ENCODE measurements at regions not wholly inside any gene's neighbourhood (a gene's known extent, or its start where the extent isn't known, plus 50 kb on each side); places are given as distances from the start of the nearest gene placed in this dataset.
A peak's percentile ranks its signal among the peaks of the same experiment; 100 is the strongest.
"Not testable (repeated sequence)": the region's sequence is repeated elsewhere in the genome, so short reads cannot be mapped to it uniquely, and the experiment has no call there.

- DNase-seq: no peak
Observed at GRCh38 chr3:63124090-63124489, 154.0 kb upstream of the SYNPR start.

GRCh38 chr3:63126530-63126929, 151.6 kb upstream of the SYNPR start:
- no peak for DNase-seq

- no peak for DNase-seq
Observed at GRCh38 chr3:63128380-63128779, 149.7 kb upstream of the SYNPR start.

GRCh38 chr3:63130625-63131024, 147.5 kb upstream of the SYNPR start:
- no peak for DNase-seq

- DNase-seq: no peak
Observed at GRCh38 chr3:63132461-63133250, 145.5 kb upstream of the SYNPR start.

- no peak for DNase-seq
Observed at GRCh38 chr3:63135367-63135766, 142.7 kb upstream of the SYNPR start.

- DNase-seq: not testable (repeated sequence)
Observed at GRCh38 chr3:63136249-63136648, 141.9 kb upstream of the SYNPR start.

GRCh38 chr3:63142681-63143080, 135.4 kb upstream of the SYNPR start:
- DNase-seq: no peak

- no peak for DNase-seq
Observed at GRCh38 chr3:63146154-63146553, 132.0 kb upstream of the SYNPR start.

GRCh38 chr3:63150880-63151279, 127.2 kb upstream of the SYNPR start:
- DNase-seq: no peak

- DNase-seq: no peak
Observed at GRCh38 chr3:63151897-63152296, 126.2 kb upstream of the SYNPR start.

GRCh38 chr3:63159764-63160163, 118.3 kb upstream of the SYNPR start:
- no peak for DNase-seq

GRCh38 chr3:63167113-63167512, 111.0 kb upstream of the SYNPR start:
- no peak for DNase-seq

GRCh38 chr3:63168179-63168578, 109.9 kb upstream of the SYNPR start:
- DNase-seq: no peak

- DNase-seq: no peak
Observed at GRCh38 chr3:63179862-63180522, 98.1 kb upstream of the SYNPR start.

GRCh38 chr3:63192248-63192647, 85.9 kb upstream of the SYNPR start:
- DNase-seq: peak; percentile 25

GRCh38 chr3:63193647-63194046, 84.5 kb upstream of the SYNPR start:
- peak; percentile 8 for DNase-seq

GRCh38 chr3:63199606-63200005, 78.5 kb upstream of the SYNPR start:
- no peak for DNase-seq

- DNase-seq: no peak
Observed at GRCh38 chr3:63202529-63202928, 75.6 kb upstream of the SYNPR start.

GRCh38 chr3:63207066-63207590, 71.0 kb upstream of the SYNPR start:
- no peak for DNase-seq

- DNase-seq: no peak
Observed at GRCh38 chr3:63228087-63228486, 50.0 kb upstream of the SYNPR start.
